ENCODE measurements at regions not wholly inside any gene's neighbourhood (a gene's known extent, or its start where the extent isn't known, plus 50 kb on each side); places are given as distances from the start of the nearest gene placed in this dataset.

- no peak for DNase-seq
These were observed 210.5 kb upstream of the ANKH start for GRCh38 chr5:15082096-15082495.

GRCh38 chr5:15080219-15080618 lies 208.6 kb upstream of the ANKH start:
- DNase-seq, result no peak

DNA sequence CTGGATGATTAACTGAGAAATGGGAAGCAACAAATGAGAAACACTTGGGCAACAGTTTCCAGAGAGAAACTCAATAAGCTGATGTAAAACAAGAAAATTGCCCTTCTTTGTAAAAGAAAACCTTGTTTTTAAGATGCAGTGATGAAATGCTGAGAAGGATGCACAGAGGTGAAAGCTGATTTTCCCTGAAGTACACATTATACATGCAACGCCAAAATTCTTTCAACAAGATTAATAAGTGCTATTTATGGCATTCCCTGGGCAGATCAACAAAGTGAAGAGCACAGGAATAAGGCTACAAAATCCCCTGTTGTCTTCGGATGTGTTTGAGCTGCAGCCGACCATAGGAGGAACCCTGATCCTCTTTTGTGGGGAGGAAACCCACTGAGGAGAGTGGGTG lies 208.0 kb upstream of the ANKH start:
- no peak for DNase-seq

DNA sequence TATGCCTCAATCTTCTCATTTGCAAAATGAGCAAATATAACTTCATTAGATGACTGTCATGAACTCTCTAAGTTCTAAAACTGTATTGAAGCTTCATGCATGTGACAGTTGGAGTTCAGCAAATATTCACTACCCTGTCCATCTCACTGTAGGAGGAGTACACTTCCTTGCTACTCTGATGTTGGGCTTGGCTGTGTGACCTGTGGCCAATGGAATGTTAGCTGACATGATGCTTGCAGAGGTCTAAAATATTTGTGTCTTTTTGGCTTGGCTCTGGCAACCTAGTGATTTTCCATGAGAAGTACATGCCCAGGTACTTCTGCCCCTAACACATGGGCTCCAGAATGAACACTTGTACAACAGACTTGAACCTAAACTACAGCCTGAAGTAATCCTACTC lies 203.1 kb upstream of the ANKH start:
- DNase-seq, result no peak

DNA sequence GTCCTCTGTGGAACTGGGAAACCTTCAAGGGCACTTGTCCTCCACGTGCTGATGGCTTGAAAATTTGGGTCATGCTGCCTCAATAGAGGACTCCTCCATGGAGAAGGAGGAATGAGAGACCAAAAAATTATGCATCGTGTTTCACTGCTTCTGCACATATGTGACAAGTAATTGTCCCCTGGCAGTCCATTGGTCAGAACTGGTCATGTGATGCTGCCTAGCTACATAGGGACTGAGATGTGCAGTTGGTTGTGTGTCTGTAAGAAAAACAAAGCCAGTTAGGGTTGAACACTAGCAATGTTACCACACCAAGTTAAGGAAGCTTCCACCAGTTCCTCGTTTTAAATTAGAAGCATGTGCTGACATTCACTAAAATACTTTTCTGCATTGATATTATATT lies 201.9 kb upstream of the ANKH start:
- no peak for DNase-seq

DNA sequence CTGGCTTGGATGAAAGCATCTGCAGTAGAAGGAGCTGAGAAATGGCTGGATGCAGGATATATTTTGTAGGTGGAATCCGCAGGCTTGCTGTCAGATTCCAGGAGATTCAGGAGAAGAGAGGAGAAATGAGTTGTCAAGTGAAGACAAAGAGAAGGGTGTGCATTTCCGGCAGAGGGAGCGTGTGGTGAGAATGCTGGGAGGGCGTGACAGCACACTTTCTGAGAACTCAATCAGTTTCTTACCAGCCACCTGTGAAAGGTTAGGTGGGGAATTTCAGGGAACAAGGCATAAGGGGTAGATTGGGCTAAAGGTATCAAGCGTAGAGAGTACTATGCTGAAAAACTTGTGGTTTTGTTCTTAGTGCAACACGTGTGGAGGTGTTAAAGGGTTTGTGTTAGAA lies 199.3 kb upstream of the ANKH start:
- DNase-seq, result no peak

- no peak for DNase-seq
These were observed 197.9 kb upstream of the ANKH start for GRCh38 chr5:15069407-15069905.

- DNase-seq, result no peak
These were observed 193.5 kb upstream of the ANKH start for GRCh38 chr5:15065091-15065490.

- DNase-seq, result no peak
These were observed 192.8 kb upstream of the ANKH start for GRCh38 chr5:15064396-15064795.

DNA sequence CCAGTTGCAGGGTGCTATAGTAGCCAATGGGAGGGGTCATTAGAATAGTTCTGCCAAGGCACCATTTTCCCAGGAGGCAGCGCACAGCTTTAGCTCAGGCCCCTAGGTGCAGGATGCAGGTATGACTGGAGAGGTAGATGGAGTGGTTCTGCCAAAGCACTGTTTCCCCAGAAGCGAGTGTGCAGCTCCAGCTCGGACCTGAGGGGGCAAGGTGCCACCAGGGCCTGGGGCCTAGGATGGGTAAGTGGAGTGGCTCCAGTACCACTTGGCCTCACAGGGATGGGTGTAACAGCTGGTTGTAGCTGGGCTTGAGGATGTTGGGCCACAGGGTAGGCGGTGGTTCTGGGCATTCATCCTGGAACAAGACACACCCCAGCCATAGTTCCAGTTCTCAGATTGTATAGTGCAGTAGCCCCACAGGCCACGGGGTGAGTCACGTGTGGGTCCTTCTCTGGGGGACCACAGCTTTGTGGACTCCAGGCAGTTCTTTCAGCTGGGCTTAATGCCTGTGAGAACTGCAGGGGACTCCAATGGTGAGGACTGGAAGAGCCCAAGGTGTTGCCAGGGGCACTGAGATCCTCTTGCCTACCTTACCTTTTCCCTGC lies 185.5 kb upstream of the ANKH start:
- DNase-seq, result no peak

DNA sequence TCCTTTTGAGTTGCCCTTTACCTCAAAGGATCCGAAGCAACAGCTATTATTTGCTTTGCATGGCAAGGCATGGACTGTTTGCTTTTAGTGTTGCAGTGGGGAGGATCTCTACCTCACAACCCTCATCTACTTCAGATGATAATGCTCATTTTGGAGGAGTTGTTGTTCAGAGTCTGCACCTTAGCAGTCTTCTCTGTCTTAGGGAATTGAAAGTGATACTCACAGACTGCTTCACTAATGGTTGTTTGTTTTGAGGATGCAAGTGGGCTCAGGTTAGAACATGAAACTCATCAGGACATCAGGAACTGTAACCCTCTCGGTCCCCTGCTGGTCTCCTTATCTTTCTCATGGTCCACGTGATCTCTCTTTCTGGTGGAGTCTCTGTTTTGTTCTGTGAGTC lies 172.9 kb upstream of the ANKH start:
- DNase-seq, result no peak

DNA sequence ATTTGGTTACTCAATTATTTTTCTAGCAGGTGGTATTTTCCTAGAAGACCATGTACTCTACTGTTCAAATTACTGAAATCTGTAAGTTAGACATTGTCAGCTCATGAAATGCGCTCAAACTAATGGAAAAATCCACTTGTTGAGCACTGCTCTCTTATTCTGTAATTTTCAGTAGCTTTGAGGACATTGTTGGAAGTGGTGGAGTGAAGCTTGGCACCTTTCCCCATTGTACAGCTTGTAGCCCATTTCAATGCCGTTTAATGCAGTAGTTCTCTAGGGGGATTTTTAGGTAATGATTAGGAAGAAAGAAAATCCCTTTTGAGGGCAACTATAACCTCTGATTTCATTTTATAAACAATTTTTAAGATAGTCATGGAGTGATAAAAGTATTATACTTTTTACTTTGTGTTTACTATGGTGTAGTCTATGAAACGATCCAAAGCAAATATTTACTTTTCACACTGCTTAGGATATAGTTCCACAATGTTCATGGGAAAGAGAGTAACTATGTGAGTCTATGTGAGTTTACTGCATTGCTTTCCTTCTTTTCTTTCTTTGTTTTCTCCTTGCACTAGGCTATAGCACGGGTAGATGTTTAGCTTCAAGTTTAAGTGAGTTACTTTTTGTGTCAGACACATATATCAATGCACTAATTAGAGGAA lies 165.8 kb upstream of the ANKH start:
- no peak for DNase-seq

DNA sequence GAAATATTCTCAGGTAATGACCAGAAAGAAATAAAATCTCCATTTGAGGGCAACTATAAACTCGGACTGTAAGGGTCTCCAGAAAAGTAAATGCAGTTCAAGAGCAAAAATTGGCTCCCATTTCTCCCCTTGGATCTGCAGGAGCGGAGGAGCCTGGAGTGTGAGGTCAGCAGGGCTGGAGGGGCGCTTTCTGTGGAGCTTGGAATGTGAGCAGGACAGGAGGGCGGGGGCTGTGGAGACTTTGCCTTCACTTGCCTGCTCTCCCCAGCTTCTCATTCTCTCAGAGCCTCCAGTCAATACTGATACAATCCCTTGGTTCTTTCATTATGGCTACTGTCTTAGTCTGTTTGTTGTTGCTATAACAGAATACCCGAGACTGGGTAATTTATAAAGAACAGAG lies 162.8 kb upstream of the ANKH start:
- DNase-seq, result no peak

GRCh38 chr5:15031180-15031579 lies 159.6 kb upstream of the ANKH start:
- DNase-seq, result no peak

DNA sequence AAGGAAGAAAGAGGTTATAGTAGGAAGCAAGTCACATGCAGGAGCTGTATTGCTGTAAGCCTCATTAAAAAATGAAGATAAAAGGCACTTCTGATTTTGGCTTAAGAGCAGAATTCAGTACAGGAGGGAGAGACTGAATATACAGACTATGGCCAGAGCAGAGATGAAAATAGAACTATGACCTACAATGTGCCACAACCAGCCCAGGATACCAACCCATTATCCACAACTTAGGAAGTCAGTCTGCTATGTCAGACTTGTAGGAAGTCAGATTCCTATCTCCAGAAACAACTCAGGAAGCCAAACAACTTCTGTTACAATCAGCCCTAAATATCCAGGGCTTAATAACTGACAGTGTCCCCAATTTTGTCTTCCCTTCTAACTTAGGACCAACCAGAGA lies 156.2 kb upstream of the ANKH start:
- no peak for DNase-seq

GRCh38 chr5:15026944-15027343 lies 155.4 kb upstream of the ANKH start:
- no peak for DNase-seq

GRCh38 chr5:15026011-15026893 lies 154.7 kb upstream of the ANKH start:
- no peak for DNase-seq

DNA sequence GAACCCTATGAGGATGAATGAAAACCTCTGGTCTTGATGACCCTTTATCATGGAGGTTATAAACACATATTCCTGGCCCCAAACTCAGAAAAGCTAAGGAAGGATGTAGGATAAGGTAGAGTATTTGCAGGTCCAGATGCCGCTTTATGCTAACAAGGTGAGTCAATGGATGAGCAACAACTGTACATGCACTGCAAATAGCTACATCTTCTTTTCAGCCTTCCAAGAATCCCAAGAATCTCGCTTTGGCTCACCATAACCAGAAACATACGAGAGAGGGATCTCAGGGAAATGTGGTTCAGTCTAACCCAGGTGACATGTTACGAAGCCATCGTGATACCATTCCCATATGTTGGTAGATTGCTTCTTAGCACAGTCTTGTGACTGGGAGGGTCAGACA lies 152.3 kb upstream of the ANKH start:
- DNase-seq, result no peak

GRCh38 chr5:15023266-15023665 lies 151.7 kb upstream of the ANKH start:
- no peak for DNase-seq

DNA sequence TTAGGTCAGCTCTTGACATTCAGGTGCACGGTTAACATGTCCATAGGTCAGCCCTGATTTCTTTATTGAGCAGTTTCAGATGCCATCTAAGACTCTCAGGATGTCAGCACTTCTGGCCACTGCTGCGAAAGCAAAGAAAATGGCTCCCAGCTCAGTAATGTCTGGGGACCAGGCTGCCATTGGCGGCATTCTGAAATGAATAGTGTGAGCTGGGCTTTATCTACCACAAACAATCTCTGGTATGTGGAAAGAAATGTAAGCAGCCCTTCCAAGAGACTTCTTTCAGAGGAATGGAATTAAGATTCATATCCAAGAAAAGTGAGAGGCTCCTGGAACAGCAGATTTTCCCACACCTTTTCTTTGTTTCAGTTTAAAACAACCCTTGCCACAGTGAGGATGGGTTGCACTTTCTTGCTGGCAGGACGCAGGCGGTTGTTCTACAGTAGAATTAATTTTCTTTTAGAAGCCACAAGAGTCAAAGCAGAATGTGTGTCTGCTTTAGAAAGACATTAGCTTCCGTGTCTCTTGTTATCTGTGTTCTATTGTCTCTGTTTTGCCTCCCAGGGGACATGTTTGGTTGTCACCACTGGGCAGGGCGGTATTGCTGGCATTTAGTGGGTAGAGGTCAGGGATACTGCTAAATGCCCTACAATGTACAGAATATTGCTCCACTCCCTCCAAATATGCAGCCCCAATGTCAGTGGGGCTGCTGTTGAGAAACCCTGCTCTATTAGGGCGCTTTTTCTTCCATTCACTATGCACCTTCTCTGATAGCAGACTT lies 149.9 kb upstream of the ANKH start:
- no peak for DNase-seq

- no peak for DNase-seq
These were observed 149.2 kb upstream of the ANKH start for GRCh38 chr5:15020736-15021135.

DNA sequence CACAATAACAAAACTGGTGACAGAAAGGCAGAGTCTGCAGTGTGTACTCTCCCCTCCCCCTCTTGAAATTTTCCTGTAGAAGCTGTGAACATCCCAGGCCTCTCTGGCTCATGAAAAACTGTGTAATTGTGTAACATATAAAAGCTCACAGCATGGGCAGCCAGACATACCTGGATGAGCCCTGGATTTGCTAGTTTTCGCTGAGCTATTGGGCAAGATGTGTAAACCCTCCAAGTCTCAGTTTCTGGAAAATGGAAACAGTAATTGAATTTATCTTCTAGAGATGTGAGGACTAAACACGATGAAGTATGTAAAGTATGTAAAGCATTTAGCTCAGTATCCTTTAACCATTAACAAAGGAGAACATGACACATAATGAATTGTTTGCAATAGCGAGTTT lies 143.2 kb upstream of the ANKH start:
- DNase-seq, result no peak

Data from stimulated activated CD4-positive, alpha-beta T cell treated with anti-CD3 and anti-CD28 coated beads, Interleukin-1b, Interleukin-23, amount 100 ng/mL, for 48 hours (primary cell).